ENCODE measurements at regions not wholly inside any gene's neighbourhood (a gene's known extent, or its start where the extent isn't known, plus 50 kb on each side); places are given as distances from the start of the nearest gene placed in this dataset.

DNA sequence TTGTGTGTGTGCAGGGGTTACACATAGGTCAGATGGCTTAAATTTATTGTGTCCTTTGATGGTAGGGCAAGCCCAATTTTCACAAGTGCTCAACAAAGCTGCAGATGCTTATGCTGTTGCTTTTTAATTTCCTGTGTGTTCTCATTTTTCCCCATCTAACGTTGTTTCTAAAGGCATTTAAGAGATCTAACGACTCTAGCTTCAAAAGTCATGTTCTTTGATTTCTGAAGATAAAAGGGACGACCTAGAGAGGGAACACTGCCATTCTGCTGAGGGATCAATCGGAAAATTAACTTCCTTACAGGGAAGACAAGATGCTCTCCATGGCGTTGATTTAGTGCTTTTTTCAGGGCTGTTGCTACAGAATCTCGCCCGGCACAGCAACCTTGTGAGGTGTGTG, 79.0 kb upstream of the GNG2 start (continued):
- TF ChIP-seq, protein P1, sequence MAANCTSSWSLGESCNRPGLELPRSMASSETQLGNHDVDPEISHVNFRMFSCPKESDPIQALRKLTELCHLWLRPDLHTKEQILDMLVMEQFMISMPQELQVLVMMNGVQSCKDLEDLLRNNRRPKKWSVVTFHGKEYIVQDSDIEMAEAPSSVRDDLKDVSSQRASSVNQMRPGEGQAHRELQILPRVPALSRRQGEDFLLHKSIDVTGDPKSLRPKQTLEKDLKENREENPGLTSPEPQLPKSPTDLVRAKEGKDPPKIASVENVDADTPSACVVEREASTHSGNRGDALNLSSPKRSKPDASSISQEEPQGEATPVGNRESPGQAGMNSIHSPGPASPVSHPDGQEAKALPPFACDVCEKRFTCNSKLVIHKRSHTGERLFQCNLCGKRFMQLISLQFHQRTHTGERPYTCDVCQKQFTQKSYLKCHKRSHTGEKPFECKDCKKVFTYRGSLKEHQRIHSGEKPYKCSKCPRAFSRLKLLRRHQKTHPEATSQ (CRISPR knock-in tag; IDR thresholded peaks at IDR 0.05; ENCODE audit: borderline replicate concordance) = no peak

DNA sequence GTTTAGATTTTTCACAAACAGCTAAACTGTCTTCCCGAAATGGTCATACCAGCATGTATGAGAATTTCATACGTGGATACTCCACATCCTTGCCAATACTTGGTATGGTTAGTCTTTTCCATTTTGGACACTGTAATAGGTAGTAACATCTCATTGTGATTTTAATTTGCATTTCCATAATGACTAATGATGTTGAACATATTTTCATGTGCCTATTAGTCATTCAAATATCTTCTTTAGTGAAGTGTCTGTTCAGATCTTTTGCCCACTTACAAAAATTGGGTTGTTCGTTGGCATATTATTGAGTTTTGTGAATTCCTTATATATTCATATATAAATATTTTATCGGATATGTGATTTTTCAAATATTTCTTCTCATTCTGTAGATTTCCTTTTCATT, 78.0 kb upstream of the GNG2 start:
- Histone ChIP-seq H3K4me1 (ENCODE audit: insufficient read depth, low read length) (no peaks in the 10 kb centered on the region), H3K9me3 (ENCODE audit: low read length) (peaks cover 8% of the 10 kb centered on the region; the same call in 1 of the 2 replicates), H3K9ac (ENCODE audit: insufficient read depth, low read depth, low read length) (no peak overlapping the region), H3K4me3 (replicated peaks in 1 of 3; ENCODE audit: insufficient read depth in 1 of 3, low read depth in 2 of 3, low read length in 3 of 3) (no peak overlapping the region), H3K27ac (ENCODE audit: extremely low read length, insufficient read depth, low read length) (no peak overlapping the region), H2AFZ (ENCODE audit: low read length) (no peak overlapping the region), H3K4me2 (ENCODE audit: low read depth, low read length) (no peak overlapping the region), H3K27me3 (ENCODE audit: control insufficient read depth in 1 of 2, insufficient read depth in 2 of 2, low read length in 2 of 2) (peaks cover 0 to 4% of the 10 kb centered on the region in 2 experiments; a peak in 1 of 5 replicates), H4K20me1 (ENCODE audit: insufficient read depth, low read length) (no peaks in the 10 kb centered on the region), H3K79me2 (ENCODE audit: insufficient read depth, low read length) (no peaks in the 10 kb centered on the region), H3K36me3 (replicated peaks in 1 of 2; ENCODE audit: control insufficient read depth in 1 of 2, insufficient read depth in 2 of 2, low read length in 2 of 2) (no peaks in the 10 kb centered on the region)
- no TSS peak for BruUV-seq (replicated peaks)
- DNase-seq (ENCODE audit: low spot score) (no peak), FAIRE-seq (no peak), ATAC-seq (no peak)
- TF ChIP-seq JUN (CRISPR knock-in tag; IDR thresholded peaks at IDR 0.05) (no peak), PHB2 (IDR thresholded peaks at IDR 0.05; ENCODE audit: partially characterized antibody) (no peak), ZNF430 (CRISPR knock-in tag; IDR thresholded peaks at IDR 0.05) (no peak), NFRKB (IDR thresholded peaks at IDR 0.05) (no peak), YEATS4 (CRISPR knock-in tag; IDR thresholded peaks at IDR 0.05; ENCODE audit: borderline replicate concordance) (no peak), ZNF232 (CRISPR knock-in tag; IDR thresholded peaks at IDR 0.05; ENCODE audit: borderline replicate concordance) (no peak), HNRNPUL1 (IDR thresholded peaks at IDR 0.05; ENCODE audit: low read depth, low read length) (no peak), ZNF780A (CRISPR knock-in tag; IDR thresholded peaks at IDR 0.05) (no peak), ZNF781 (CRISPR knock-in tag; IDR thresholded peaks at IDR 0.05; ENCODE audit: borderline replicate concordance, not compliant biosample characterization) (no peak), ZNF292 (CRISPR knock-in tag; IDR thresholded peaks at IDR 0.05; ENCODE audit: borderline replicate concordance, low read depth) (no peak), KDM5A (IDR thresholded peaks at IDR 0.05; ENCODE audit: borderline replicate concordance, low read length) (no peak)
- TF ChIP-seq, protein P2, sequence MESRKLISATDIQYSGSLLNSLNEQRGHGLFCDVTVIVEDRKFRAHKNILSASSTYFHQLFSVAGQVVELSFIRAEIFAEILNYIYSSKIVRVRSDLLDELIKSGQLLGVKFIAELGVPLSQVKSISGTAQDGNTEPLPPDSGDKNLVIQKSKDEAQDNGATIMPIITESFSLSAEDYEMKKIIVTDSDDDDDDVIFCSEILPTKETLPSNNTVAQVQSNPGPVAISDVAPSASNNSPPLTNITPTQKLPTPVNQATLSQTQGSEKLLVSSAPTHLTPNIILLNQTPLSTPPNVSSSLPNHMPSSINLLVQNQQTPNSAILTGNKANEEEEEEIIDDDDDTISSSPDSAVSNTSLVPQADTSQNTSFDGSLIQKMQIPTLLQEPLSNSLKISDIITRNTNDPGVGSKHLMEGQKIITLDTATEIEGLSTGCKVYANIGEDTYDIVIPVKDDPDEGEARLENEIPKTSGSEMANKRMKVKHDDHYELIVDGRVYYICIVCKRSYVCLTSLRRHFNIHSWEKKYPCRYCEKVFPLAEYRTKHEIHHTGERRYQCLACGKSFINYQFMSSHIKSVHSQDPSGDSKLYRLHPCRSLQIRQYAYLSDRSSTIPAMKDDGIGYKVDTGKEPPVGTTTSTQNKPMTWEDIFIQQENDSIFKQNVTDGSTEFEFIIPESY (CRISPR knock-in tag; IDR thresholded peaks at IDR 0.05) = no peak
- TF ChIP-seq, protein P3, sequence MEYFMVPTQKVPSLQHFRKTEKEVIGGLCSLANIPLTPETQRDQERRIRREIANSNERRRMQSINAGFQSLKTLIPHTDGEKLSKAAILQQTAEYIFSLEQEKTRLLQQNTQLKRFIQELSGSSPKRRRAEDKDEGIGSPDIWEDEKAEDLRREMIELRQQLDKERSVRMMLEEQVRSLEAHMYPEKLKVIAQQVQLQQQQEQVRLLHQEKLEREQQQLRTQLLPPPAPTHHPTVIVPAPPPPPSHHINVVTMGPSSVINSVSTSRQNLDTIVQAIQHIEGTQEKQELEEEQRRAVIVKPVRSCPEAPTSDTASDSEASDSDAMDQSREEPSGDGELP (IDR thresholded peaks at IDR 0.05; ENCODE audit: borderline replicate concordance, low read depth) = no peak
- TF ChIP-seq, protein P4, sequence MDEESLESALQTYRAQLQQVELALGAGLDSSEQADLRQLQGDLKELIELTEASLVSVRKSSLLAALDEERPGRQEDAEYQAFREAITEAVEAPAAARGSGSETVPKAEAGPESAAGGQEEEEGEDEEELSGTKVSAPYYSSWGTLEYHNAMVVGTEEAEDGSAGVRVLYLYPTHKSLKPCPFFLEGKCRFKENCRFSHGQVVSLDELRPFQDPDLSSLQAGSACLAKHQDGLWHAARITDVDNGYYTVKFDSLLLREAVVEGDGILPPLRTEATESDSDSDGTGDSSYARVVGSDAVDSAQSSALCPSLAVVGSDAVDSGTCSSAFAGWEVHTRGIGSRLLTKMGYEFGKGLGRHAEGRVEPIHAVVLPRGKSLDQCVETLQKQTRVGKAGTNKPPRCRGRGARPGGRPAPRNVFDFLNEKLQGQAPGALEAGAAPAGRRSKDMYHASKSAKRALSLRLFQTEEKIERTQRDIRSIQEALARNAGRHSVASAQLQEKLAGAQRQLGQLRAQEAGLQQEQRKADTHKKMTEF (CRISPR knock-in tag; IDR thresholded peaks at IDR 0.05) = no peak
- intact Hi-C loops (cut with micrococcal nuclease; ENCODE audit: unreplicated experiment) (loop anchor here (5.0 kb wide), 1 partner anchor 625 kb away; no protein-coding TSS in a partner anchor), in situ Hi-C loops (cut with HindIII; ENCODE audit: extremely low pct_ligation_motif_present, low pct_unique_long_range_greater_than_20kb) (no loop called here)
- ChIA-PET CTCF (ENCODE audit: low intra/inter-chr PET ratio, low total read pairs) (no interaction called here), POLR2A (no interaction called here)
- WGBS (ENCODE audit: low lambda C conversion rate) = under 1% methylated on average over 4 of the region's 4 CpGs
